Spleen (tissue), 11 donors: ENCODE measurements at regions not wholly inside any gene's neighbourhood (a gene's known extent, or its start where the extent isn't known, plus 50 kb on each side); places are given as distances from the start of the nearest gene placed in this dataset.

ENCODE experiments used
- DNase-seq: peaks from one replicate; pipeline ENCODE4 v3.0.0-alpha.2; 2020
- H3K27ac ChIP-seq, 8 donors: fragments of 200-600 bp; sonication (generic) in 7 of 8; 1 replicate in 4 of 8; 2 replicates in 4 of 8; pipeline versions ENCODE4 v1.5.0 to v1.8.0; 2016 to 2021; ENCODE audit warnings: inconsistent platforms in 4 of 8, mild to moderate bottlenecking in 4 of 8, moderate library complexity in 1 of 8
- H3K27me3 ChIP-seq, 7 donors: fragments of 200-600 bp; sonication (generic) in 6 of 7; replicated peaks in 1 of 7; 1 replicate in 4 of 7; 2 replicates in 3 of 7; pipeline versions ENCODE4 v1.5.0 to v1.8.0; 2016 to 2021; ENCODE audit warnings: inconsistent platforms in 3 of 7, mild to moderate bottlenecking in 1 of 7
- H3K36me3 ChIP-seq, 6 donors: fragments of 200-600 bp; sonication (generic) in 5 of 6; 1 replicate in 4 of 6; 2 replicates in 2 of 6; pipeline versions ENCODE4 v1.5.0 to v1.8.0; 2016 to 2021; ENCODE audit warnings: inconsistent platforms in 2 of 6
- H3K4me1 ChIP-seq, 6 donors: fragments of 200-600 bp; sonication (generic) in 5 of 6; 1 replicate in 3 of 6; 2 replicates in 3 of 6; pipeline versions ENCODE4 v1.5.0 to v1.8.0; 2016 to 2021; ENCODE audit warnings: inconsistent platforms in 3 of 6
- H3K4me3 ChIP-seq, 8 donors: fragments of 200-600 bp; sonication (generic) in 7 of 8; 1 replicate in 4 of 8; 2 replicates in 4 of 8; pipeline versions ENCODE4 v1.5.0 to v1.8.0; 2016 to 2021; ENCODE audit warnings: inconsistent platforms in 4 of 8, mild to moderate bottlenecking in 4 of 8, moderate library complexity in 2 of 8
- H3K9me3 ChIP-seq, 8 donors: fragments of 200-600 bp; sonication (generic) in 7 of 8; 1 replicate in 4 of 8; 2 replicates in 4 of 8; pipeline versions ENCODE4 v1.5.0 to v1.8.0; 2016 to 2021; ENCODE audit warnings: inconsistent platforms in 4 of 8
- POLR2A ChIP-seq, 3 donors: fragments of 450-650 bp; IDR thresholded peaks; one replicate each; pipeline ENCODE4 v1.5.1; 2017; ENCODE audit warnings: antibody characterized with exemption in 3 of 3, mild to moderate bottlenecking in 1 of 3
- POLR2AphosphoS5 ChIP-seq, 3 donors: sonication (generic); formaldehyde crosslinking; IDR thresholded peaks; one replicate each; pipeline ENCODE4 v1.5.1; 2017; ENCODE audit warnings: antibody characterized with exemption in 3 of 3
- whole genome bisulfite sequencing, 5 donors: extraction: QIAGEN DNeasy Blood & Tissue Kit in 3 of 5; methylation state at CpG; one replicate each; pipeline versions ENCODE4 v1.1.5 to v1.1.7; 2013 to 2018; 5-methylcytosine and 5-hydroxymethylcytosine counted together
- intact Hi-C: fragments of 100-400 bp; cut with DNase I; formaldehyde crosslinking; loops from one replicate; pipeline ENCODE4 v1.15.0; 2023; ENCODE audit warnings: low total_unique reads
- TF ChIP-seq, protein P1 (sequence below), 11 experiments: fragments of 200-600 bp in 7 of 11; fragments of 450-650 bp in 4 of 11; sonication (generic) in 4 of 11; IDR thresholded peaks in 8 of 11; conservative IDR thresholded peaks in 3 of 11; 1 replicate in 7 of 11; 2 replicates in 4 of 11; pipeline versions ENCODE4 v1.4.0 to v1.8.0; 2016 to 2021; ENCODE audit warnings: antibody characterized with exemption in 11 of 11, inconsistent platforms in 4 of 11, mild to moderate bottlenecking in 1 of 11
- donor health status: healthy with polysubstance abuse.
- donor health status: DM: no; HTN: no; CAD: no; lungs with moderate emphysema.
- donor health status: DM: no; HTN: no; CAD: no.
- donor health status: Bipolar disorder and iron deficiency.
- donor health status: healthy.
- donor health status: DM: no; HTN: no; CAD: no.
- donor health status: DM: yes; HTN: yes; CAD: no.

DNA sequence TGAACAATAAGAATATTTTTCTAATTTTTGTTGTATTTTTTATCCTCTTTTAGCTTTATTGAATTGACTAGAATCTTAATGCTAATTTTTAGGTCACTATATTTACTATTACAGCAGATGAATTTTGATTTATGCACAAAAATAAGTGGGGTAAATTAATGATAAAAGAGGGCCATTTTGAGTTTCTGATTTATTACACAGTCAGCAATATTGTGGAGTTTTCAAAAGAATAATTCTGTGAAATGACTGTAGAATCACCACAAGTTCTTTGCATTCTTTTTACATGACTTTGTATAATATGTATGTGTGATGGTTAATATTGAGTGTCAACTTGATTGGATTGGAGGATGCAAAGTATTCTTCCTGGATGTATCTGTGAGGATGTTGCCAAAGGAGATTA lies 812.4 kb upstream of the DPPA4 start:
- Histone ChIP-seq H3K27ac (no peak overlapping the region), H3K4me1 (no peaks in the 10 kb centered on the region), H3K36me3 (no peaks in the 10 kb centered on the region), H3K4me3 (no peak overlapping the region), H3K9me3 (no peaks in the 10 kb centered on the region), H3K27me3 (no peaks in the 10 kb centered on the region)
- no peak for DNase-seq
- intact Hi-C loops: no loop called here
- no peak for TF ChIP-seq POLR2A (IDR thresholded peaks at IDR 0.05)

GRCh38 chr3:110157221-110157620 lies 819.9 kb upstream of the DPPA4 start:
- no peaks in the 10 kb centered on the region for H3K27me3 ChIP-seq
- no peak for DNase-seq
- H3K4me1 ChIP-seq: no peaks in the 10 kb centered on the region
- H3K36me3 ChIP-seq: no peaks in the 10 kb centered on the region
- intact Hi-C loops: no loop called here
- no peak overlapping the region for H3K4me3 ChIP-seq
- H3K27ac ChIP-seq: no peak overlapping the region
- H3K9me3 ChIP-seq: no peaks in the 10 kb centered on the region
- TF ChIP-seq POLR2A (IDR thresholded peaks at IDR 0.05) (no peak), POLR2AphosphoS5 (IDR thresholded peaks at IDR 0.05) (no peak)
- TF ChIP-seq, protein P1, sequence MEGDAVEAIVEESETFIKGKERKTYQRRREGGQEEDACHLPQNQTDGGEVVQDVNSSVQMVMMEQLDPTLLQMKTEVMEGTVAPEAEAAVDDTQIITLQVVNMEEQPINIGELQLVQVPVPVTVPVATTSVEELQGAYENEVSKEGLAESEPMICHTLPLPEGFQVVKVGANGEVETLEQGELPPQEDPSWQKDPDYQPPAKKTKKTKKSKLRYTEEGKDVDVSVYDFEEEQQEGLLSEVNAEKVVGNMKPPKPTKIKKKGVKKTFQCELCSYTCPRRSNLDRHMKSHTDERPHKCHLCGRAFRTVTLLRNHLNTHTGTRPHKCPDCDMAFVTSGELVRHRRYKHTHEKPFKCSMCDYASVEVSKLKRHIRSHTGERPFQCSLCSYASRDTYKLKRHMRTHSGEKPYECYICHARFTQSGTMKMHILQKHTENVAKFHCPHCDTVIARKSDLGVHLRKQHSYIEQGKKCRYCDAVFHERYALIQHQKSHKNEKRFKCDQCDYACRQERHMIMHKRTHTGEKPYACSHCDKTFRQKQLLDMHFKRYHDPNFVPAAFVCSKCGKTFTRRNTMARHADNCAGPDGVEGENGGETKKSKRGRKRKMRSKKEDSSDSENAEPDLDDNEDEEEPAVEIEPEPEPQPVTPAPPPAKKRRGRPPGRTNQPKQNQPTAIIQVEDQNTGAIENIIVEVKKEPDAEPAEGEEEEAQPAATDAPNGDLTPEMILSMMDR (IDR thresholded peaks at IDR 0.05 in 8 of 11, conservative IDR thresholded peaks at IDR 0.05 in 3 of 11): no peak
- WGBS, 5 donors: 85 to 94% (median 92%) methylated on average over 4 of the region's 4 CpGs

GRCh38 chr3:110164632-110165369 lies 827.5 kb upstream of the DPPA4 start:
- TF ChIP-seq, protein P1 (IDR thresholded peaks at IDR 0.05 in 8 of 11, conservative IDR thresholded peaks at IDR 0.05 in 3 of 11): no peak
- TF ChIP-seq POLR2AphosphoS5 (IDR thresholded peaks at IDR 0.05) (no peak), POLR2A (IDR thresholded peaks at IDR 0.05) (no peak)
- DNase-seq: no peak
- H3K4me3 ChIP-seq: no peak overlapping the region
- intact Hi-C loops: no loop called here
- no peaks in the 10 kb centered on the region for H3K9me3 ChIP-seq
- no peaks in the 10 kb centered on the region for H3K36me3 ChIP-seq
- 63 to 77% (median 67%) methylated on average over 6 of the region's 6 CpGs for WGBS, 5 donors
- H3K27ac ChIP-seq: no peak overlapping the region
- no peaks in the 10 kb centered on the region for H3K4me1 ChIP-seq
- no peaks in the 10 kb centered on the region for H3K27me3 ChIP-seq

DNA sequence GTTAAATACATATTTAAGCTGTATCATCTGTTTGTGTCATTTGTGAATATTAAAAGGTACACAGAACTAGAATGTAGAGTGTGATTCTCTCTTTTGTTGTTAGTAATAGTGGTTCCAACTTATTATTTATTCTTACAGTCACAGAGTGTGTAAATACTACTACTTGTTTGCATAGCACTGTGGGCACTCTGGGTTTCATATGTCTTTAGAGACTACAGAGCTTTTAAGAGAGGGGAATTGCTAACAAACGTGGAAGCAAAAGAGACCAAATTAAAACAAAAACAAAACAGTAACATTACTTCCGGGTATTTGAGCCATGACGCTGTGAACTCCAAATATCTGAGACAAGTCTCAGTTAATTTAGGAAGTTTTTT lies 828.0 kb upstream of the DPPA4 start:
- H3K4me3 ChIP-seq: no peak overlapping the region
- 28 to 44% (median 41%) methylated on average over 3 of the region's 3 CpGs for WGBS, 5 donors
- H3K9me3 ChIP-seq: no peaks in the 10 kb centered on the region
- H3K4me1 ChIP-seq: no peaks in the 10 kb centered on the region
- H3K27ac ChIP-seq: no peak overlapping the region
- intact Hi-C loops: no loop called here
- no peaks in the 10 kb centered on the region for H3K27me3 ChIP-seq
- H3K36me3 ChIP-seq: no peaks in the 10 kb centered on the region
- TF ChIP-seq POLR2A (IDR thresholded peaks at IDR 0.05): no peak
- TF ChIP-seq, protein P1 (IDR thresholded peaks at IDR 0.05 in 8 of 11, conservative IDR thresholded peaks at IDR 0.05 in 3 of 11): no peak
- TF ChIP-seq POLR2AphosphoS5 (IDR thresholded peaks at IDR 0.05): no peak
- no peak for DNase-seq

DNA sequence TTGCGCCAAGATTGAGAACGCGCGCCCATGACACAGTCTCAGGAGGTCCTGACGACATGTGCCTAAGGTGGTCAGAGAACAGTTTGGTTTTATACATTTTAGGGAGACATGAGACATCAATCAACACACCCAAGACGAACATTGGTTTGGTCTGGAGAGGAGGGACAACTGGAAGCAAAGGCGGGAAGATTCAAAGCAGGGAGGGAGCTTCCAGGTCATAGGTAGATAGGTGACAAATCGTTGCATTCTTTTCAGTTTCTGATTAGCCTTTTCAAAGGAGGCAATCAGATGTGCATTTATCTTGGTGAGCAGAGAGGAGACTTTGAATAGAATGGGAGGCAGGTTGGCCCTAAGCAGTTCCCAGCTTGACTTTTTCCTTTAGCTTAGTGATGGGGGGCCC lies 828.4 kb upstream of the DPPA4 start:
- Histone ChIP-seq H3K4me3 (no peak overlapping the region), H3K9me3 (no peaks in the 10 kb centered on the region), H3K4me1 (no peaks in the 10 kb centered on the region), H3K27me3 (no peaks in the 10 kb centered on the region), H3K36me3 (no peaks in the 10 kb centered on the region), H3K27ac (no peak overlapping the region)
- no peak for DNase-seq
- TF ChIP-seq POLR2A (IDR thresholded peaks at IDR 0.05) (no peak), POLR2AphosphoS5 (IDR thresholded peaks at IDR 0.05) (no peak)
- TF ChIP-seq, protein P1 (IDR thresholded peaks at IDR 0.05 in 8 of 11, conservative IDR thresholded peaks at IDR 0.05 in 3 of 11): no peak
- WGBS, 5 donors: 55 to 69% (median 67%) methylated on average over 8 of the region's 8 CpGs
- intact Hi-C loops: no loop called here
